ENCODE measurements at regions not wholly inside any gene's neighbourhood (a gene's known extent, or its start where the extent isn't known, plus 50 kb on each side); places are given as distances from the start of the nearest gene placed in this dataset.

GRCh38 chr2:22842205-22842869, 542.6 kb upstream of the KLHL29 start:
- no peak for TF ChIP-seq CTCF (IDR thresholded peaks at IDR 0.05)
- Histone ChIP-seq H3K4me3 (ENCODE audit: low read depth, low read length) (no peak overlapping the region), H3K79me2 (no peaks in the 10 kb centered on the region), H3K36me3 (ENCODE audit: control insufficient read depth, insufficient read depth, low read length) (no peaks in the 10 kb centered on the region), H3K4me1 (no peaks in the 10 kb centered on the region), H3K9me3 (ENCODE audit: control insufficient read depth, low read length) (no peaks in the 10 kb centered on the region), H3K4me2 (ENCODE audit: low read length) (no peak overlapping the region), H2AFZ (no peak overlapping the region), H3K9ac (no peak overlapping the region), H3K27me3 (ENCODE audit: control insufficient read depth, insufficient read depth, low read length) (no peaks in the 10 kb centered on the region), H3K27ac (no peak overlapping the region)

- TF ChIP-seq CTCF (IDR thresholded peaks at IDR 0.05): no peak
- H3K9me3 ChIP-seq (ENCODE audit: control insufficient read depth, low read length): no peaks in the 10 kb centered on the region
- H3K27ac ChIP-seq: no peak overlapping the region
- no peaks in the 10 kb centered on the region for H3K27me3 ChIP-seq (ENCODE audit: control insufficient read depth, insufficient read depth, low read length)
- no peaks in the 10 kb centered on the region for H3K4me1 ChIP-seq
- H3K36me3 ChIP-seq (ENCODE audit: control insufficient read depth, insufficient read depth, low read length): no peaks in the 10 kb centered on the region
- H3K4me2 ChIP-seq (ENCODE audit: low read length): no peak overlapping the region
- no peak overlapping the region for H3K4me3 ChIP-seq (ENCODE audit: low read depth, low read length)
- H3K79me2 ChIP-seq: no peaks in the 10 kb centered on the region
- H2AFZ ChIP-seq: no peak overlapping the region
- H3K9ac ChIP-seq: no peak overlapping the region
These were observed 541.0 kb upstream of the KLHL29 start for GRCh38 chr2:22843919-22844537.

GRCh38 chr2:22850310-22850709, 534.7 kb upstream of the KLHL29 start:
- no peaks in the 10 kb centered on the region for H3K27me3 ChIP-seq (ENCODE audit: control insufficient read depth, insufficient read depth, low read length)
- H3K4me1 ChIP-seq: no peaks in the 10 kb centered on the region
- no peaks in the 10 kb centered on the region for H3K79me2 ChIP-seq
- no peaks in the 10 kb centered on the region for H3K36me3 ChIP-seq (ENCODE audit: control insufficient read depth, insufficient read depth, low read length)
- no peak overlapping the region for H3K27ac ChIP-seq
- TF ChIP-seq CTCF (IDR thresholded peaks at IDR 0.05): no peak
- H3K4me3 ChIP-seq (ENCODE audit: low read depth, low read length): no peak overlapping the region
- H3K9ac ChIP-seq: no peak overlapping the region
- no peaks in the 10 kb centered on the region for H3K9me3 ChIP-seq (ENCODE audit: control insufficient read depth, low read length)
- no peak overlapping the region for H2AFZ ChIP-seq
- H3K4me2 ChIP-seq (ENCODE audit: low read length): no peak overlapping the region

DNA sequence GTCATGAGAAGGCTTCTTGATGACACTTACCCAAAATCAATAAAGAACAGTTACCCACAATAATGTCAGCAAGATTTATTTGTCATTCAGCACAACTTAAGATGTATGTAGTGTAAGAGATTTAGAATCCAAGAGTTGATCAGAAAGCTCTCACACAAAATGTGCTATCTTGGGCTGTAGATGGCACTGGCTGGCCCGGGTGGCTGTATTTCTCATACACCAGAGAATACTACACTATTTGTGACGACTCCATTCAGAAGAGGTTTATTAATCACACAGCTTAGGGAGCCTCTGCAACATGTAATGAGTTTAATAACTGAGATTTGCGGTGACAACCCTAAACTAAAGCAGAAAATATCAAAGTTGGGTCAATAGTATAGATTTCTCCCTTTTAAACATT, 530.4 kb upstream of the KLHL29 start:
- Histone ChIP-seq H3K9ac (no peak overlapping the region), H3K27me3 (ENCODE audit: control insufficient read depth, insufficient read depth, low read length) (no peaks in the 10 kb centered on the region), H3K27ac (no peak overlapping the region), H3K4me3 (ENCODE audit: low read depth, low read length) (no peak overlapping the region), H3K4me2 (ENCODE audit: low read length) (no peak overlapping the region), H3K36me3 (ENCODE audit: control insufficient read depth, insufficient read depth, low read length) (no peaks in the 10 kb centered on the region), H3K79me2 (no peaks in the 10 kb centered on the region), H2AFZ (no peak overlapping the region), H3K4me1 (no peaks in the 10 kb centered on the region), H3K9me3 (ENCODE audit: control insufficient read depth, low read length) (no peaks in the 10 kb centered on the region)
- no peak for TF ChIP-seq CTCF (IDR thresholded peaks at IDR 0.05)

DNA sequence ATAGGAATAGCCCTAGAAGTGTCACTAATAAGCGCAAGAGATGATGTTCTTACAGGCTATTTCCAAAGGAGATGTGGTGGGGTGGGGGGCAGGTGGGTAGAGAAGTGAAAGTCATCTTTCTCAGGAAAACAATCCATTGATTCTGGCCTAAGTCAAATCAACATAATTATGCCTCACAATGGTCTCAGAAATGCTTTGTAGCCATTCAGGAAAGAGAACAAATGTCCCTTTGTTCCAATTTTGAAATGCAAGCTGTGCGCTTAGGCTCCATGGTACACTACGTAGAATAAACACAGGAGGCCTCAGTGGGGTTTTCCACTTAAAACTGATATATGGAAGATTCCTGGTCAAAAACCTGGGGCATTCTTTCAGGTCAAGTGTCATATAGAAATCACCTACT, 529.9 kb upstream of the KLHL29 start:
- Histone ChIP-seq H3K36me3 (ENCODE audit: control insufficient read depth, insufficient read depth, low read length) (no peaks in the 10 kb centered on the region), H2AFZ (no peak overlapping the region), H3K27me3 (ENCODE audit: control insufficient read depth, insufficient read depth, low read length) (no peaks in the 10 kb centered on the region), H3K4me1 (no peaks in the 10 kb centered on the region), H3K4me2 (ENCODE audit: low read length) (no peak overlapping the region), H3K79me2 (no peaks in the 10 kb centered on the region), H3K27ac (no peak overlapping the region), H3K9ac (no peak overlapping the region), H3K9me3 (ENCODE audit: control insufficient read depth, low read length) (no peaks in the 10 kb centered on the region), H3K4me3 (ENCODE audit: low read depth, low read length) (no peak overlapping the region)
- no peak for TF ChIP-seq CTCF (IDR thresholded peaks at IDR 0.05)

Measured in parathyroid adenoma (tissue), 2 donors.